NCI-H2081 (cell line): ENCODE measurements at regions not wholly inside any gene's neighbourhood (a gene's known extent, or its start where the extent isn't known, plus 50 kb on each side); places are given as distances from the start of the nearest gene placed in this dataset.
"Not testable (repeated sequence)": the region's sequence is repeated elsewhere in the genome, so short reads cannot be mapped to it uniquely, and the experiment has no call there.

Experiments used
- DNase-seq, 2 experiments: peaks; one replicate each; lab custom pipeline; 2025; lab: John Stamatoyannopoulos, UW

DNA sequence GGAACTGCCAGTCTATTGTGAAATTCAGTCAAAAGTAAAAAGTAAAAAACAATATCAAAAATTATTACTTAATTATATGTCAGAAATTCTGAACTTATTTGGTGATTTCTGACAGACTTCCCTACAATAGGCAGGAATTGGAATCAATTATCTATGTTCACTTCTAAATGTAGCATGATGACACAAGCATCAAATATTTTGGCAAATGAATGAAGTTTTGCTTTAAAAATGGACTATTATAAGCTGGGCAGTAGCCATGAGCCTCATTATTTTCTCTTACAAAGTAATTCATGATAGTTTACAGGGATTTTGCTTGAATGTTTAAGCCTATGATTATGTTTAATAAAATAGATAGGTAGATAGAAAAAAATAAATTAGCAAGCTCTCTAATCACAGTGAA, 582.6 kb downstream of the SLITRK6 start:
- DNase-seq: no peak

DNA sequence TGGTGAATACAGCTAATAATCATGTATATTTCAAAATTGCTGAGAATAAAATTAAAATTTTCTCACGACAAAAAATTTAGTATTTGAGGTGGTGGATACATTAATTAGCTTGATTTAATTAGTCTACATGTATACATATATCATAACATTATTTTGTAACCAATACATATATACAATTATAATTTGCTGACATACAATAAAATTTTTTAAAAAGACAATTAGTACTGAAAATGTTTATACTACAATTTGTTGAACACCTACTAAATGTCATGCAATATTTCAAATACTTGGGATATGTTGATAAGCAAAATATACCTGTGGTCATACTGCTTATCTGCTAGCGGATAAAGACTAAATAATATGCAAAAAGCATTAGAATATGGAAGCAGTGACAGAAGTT, 586.5 kb downstream of the SLITRK6 start:
- DNase-seq: no peak

- no peak for DNase-seq
Measured at GRCh38 chr13:85204668-85205344, 594.4 kb downstream of the SLITRK6 start.

DNA sequence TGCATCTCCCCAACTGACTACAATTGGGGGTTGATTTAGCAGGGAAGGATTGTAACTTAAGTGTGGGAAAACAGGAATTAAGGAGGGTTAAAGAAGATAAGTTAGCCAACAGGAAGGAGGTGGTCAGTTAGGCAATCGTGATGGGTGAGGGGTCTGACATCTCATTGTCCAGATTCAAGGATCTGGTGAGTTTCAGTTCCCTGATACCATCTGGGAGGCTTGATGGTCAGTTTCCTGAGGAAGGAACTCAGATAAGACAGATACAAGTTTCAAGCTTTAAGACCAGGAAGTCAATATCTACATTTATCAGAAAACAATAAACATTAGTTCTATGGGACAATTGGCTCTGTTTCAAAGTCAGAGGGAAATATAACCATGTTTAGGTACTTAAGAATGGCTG, 601.8 kb downstream of the SLITRK6 start:
- DNase-seq: no peak

DNA sequence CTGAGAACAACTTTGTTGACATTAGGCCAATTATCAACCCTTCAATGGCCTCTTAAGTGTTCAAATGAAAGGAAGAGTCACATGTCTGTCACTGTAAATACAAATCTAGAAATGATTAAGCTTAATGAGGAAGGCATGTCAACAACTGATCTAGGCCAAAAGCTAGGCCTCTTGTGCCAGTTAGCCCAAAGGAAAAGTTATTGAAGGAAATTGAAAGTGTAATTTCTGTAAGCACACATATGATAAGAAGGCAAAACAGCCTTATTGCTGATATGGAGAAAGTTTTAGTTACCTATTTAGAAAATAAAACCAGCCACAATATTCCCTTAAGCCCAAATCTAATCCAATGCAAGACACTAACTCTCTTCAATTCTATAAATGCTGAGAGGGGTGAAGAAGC, 604.7 kb downstream of the SLITRK6 start:
- peak in 1 of 2 experiments; percentile 13 for DNase-seq

- DNase-seq: no peak
Measured at GRCh38 chr13:85191996-85192718, 607.1 kb downstream of the SLITRK6 start.

DNA sequence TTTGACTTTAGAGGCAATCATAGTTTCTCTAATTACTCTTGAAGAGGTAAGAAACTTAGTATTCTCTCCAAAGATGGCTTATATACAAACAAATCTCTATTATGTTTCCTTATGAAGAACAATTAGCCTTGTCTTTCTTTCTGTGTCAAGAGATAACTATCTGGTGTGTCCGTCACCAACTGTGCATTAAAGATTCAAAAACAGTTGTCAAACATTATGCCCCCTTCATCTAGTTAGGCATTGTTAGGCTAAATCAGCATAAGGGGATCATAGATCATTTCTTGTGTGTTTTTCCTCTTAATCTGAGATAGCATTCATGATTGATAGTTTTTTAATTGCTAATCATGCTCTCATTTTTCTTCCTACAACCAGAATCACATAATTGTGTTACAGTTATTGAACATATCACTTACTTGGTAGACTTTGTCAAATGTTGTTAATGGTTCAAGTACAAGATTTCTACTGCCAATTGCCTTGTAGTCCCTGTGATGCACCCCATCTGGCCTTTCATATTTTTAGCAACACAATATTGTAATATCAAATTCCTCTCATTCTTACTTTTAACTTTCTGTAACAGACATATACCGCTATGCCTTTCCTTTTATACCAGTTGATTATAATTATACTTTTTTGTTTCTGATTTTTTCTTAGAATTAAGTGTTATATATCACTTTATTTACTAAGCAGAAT, 612.7 kb downstream of the SLITRK6 start:
- DNase-seq: no peak

- no peak for DNase-seq
Measured at GRCh38 chr13:85174291-85174690, 624.9 kb downstream of the SLITRK6 start.

- peak in 1 of 2 experiments; percentile 18 for DNase-seq
Measured at GRCh38 chr13:85170372-85170771, 628.8 kb downstream of the SLITRK6 start.

GRCh38 chr13:85166891-85167290, 632.3 kb downstream of the SLITRK6 start:
- no peak for DNase-seq

GRCh38 chr13:85163063-85163462, 636.2 kb downstream of the SLITRK6 start:
- DNase-seq: no peak

- DNase-seq: peak; percentile 58 to 85
Measured at GRCh38 chr13:85148009-85148408, 651.2 kb downstream of the SLITRK6 start.

- no peak for DNase-seq
Measured at GRCh38 chr13:85142351-85142927, 656.8 kb downstream of the SLITRK6 start.

DNA sequence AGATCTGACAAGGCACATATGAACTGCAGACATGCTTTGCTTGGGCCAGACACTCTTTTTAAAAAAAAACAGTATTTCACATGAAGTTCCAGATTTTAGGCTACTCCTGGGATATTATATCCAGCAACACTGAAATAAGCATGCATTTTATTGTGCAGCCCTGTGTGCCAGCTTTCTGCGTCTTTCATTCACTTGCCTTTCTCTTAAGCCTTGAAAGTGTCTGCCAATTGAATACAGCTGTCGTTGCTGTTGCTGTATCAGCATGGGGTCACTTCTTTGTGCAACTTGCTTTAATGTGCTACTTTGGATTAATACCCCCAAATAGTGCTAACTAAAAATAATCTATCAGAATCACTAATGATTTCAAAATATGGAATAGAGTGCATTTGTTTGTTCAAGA, 657.8 kb downstream of the SLITRK6 start:
- DNase-seq: no peak

DNA sequence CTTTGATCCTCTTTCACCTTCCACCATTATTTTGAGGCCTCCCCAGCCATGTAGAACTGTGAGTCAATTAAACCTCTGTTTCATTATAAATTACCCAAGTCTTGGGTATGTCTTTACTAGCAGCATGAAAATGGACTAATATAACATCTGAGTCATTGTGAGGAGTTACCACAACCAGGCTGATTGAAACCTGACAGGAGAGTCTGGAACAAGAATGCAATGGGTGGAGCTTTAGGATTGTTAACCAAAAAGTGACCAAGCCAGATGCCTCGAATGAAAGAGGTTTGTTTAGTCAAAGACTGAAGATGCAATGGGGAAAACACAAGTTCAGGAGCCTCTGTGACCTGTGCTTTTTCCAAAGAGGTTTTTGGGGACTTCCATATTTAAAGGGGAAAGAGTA, 659.0 kb downstream of the SLITRK6 start:
- DNase-seq: no peak

- DNase-seq: peak; percentile 58 to 82
Measured at GRCh38 chr13:85137516-85137915, 661.7 kb downstream of the SLITRK6 start.

GRCh38 chr13:85132986-85133385, 666.2 kb downstream of the SLITRK6 start:
- no peak for DNase-seq

DNA sequence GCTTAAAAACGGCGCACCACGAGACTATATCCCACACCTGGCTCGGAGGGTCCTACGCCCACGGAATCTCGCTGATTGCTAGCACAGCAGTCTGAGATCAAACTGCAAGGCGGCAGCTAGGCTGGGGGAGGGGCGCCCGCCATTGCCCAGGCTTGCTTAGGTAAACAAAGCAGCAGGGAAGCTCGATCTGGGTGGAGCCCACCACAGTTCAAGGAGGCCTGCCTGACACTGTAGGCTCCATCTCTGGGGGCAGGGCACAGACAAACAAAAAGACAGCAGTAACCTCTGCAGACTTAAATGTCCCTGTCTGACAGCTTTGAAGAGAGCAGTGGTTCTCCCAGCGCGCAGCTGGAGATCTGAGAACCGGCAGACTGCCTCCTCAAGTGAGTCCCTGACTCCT, 675.7 kb downstream of the SLITRK6 start:
- DNase-seq: not testable (repeated sequence)

DNA sequence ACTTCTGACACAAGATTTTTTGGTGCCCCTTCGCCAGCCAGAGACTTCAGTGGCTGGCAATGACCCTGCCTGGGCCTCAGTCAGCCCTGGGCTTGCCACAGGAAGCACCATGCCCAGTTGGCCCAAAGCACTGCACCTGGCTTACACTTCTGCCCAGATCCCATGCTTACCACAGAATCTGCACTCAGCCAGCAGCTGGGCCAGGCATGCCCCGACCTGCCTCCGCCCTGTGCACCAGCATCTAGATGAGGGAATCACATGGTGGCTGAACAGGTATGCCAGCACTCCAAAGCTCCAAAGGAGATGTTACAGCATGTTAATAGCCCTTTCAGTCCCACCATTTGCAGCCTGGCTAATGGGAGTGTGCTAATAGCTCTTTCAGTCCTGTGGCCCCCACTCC, 690.9 kb downstream of the SLITRK6 start:
- DNase-seq: no peak

GRCh38 chr13:85099245-85099644, 700.0 kb downstream of the SLITRK6 start:
- no peak for DNase-seq

DNA sequence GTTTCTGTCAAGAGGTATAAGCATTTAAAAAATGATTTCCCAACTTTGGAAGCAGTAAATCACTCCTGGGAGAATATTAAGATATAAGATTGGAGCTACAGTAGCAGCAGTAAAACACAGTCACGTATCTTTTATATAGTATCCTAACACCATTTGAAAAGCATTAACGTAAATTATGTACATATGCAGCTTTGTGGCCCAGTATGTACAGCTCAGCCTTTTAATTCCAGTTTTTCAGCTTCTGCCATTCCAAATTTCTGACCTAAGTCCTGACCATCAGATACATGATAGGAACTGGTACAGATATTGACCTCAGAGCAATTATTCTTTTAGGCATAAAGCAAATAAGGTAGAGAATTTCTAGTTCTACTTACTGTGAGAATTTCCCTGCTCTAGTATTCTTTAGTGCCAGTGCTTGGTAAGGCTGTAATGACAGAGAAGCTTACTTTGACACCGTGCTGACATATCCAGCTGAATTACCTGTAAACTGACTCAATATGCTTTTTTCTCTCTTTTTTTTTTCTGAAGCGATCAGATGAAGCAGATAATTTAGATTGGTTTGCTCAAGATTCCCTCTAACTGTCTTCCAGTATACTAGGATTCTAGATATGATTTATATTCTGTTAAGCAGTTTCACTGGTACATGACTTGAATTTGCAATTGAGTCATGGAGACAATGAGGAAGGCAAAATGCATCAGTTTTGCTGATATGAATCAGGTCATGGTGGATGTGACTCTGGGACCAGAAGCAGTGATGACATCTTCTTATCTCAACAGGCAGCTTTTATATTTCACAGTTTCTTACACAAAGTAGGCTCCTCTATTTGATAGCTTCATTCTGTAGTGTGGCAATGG, 703.6 kb downstream of the SLITRK6 start:
- DNase-seq: no peak

DNA sequence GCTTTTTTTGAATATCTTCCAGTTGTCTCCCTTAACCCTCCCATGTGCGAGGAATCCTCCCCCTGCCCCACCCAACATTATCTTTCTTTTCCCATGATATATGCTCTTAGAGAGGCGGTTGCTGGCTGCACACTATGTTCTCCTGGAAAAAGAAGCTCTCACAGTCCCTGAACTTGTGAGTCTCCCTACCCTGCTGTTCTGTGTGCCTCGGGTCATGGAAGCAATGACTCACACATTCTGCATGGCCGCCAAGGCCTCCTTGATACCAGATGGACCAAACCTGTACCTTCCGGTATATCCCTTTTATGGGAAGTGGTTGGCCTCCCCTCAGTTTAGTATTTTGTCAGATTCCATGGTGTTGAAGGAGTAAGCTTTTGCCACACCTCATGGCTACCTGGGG, 705.4 kb downstream of the SLITRK6 start:
- no peak for DNase-seq
